ENCODE measurements at regions not wholly inside any gene's neighbourhood (a gene's known extent, or its start where the extent isn't known, plus 50 kb on each side); places are given as distances from the start of the nearest gene placed in this dataset.

DNA sequence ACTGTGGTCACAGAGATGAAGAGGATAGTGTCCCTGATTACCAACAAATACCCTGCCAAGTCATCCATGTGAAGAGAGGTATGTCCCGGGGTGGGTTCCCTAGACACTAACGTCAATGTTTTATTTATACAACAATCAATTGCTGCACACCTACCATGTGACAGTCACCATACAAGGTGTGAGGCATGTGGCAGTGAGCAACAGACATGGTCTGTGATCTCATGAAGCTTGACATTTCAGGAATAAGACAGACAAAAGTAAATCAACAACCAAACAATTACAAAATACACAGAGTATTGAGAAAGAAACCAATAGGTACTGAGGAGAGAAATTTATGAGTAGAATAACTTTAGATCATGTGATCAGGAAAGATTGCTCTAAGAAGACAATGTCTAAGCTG lies 268.6 kb downstream of the MRTFB start:
- Histone ChIP-seq H3K4me2 (ENCODE audit: low read length) (no peak overlapping the region), H3K79me2 (ENCODE audit: insufficient read depth, low read depth, low read length) (no peaks in the 10 kb centered on the region), H3K4me3 (ENCODE audit: low read depth, low read length, poor library complexity, severe bottlenecking) (no peak overlapping the region), H3K9me3 (ENCODE audit: low read length) (peaks cover 26% of the 10 kb centered on the region; the same call in 1 of the 2 replicates), H3K27ac (ENCODE audit: low read depth, low read length, poor library complexity, severe bottlenecking) (no peak overlapping the region), H4K20me1 (ENCODE audit: insufficient read depth, low read length) (no peaks in the 10 kb centered on the region), H3K4me1 (ENCODE audit: insufficient read depth, low read length, poor library complexity, severe bottlenecking) (peaks cover 8% of the 10 kb centered on the region), H3K9me2 (ENCODE audit: insufficient read depth, low read length) (no peaks in the 10 kb centered on the region), H2AFZ (ENCODE audit: low read length) (no peak overlapping the region), H3K36me3 (ENCODE audit: insufficient read depth, low read length) (peaks cover 7% of the 10 kb centered on the region)
- no peak for TF ChIP-seq EZH2phosphoT487 (IDR thresholded peaks at IDR 0.05; ENCODE audit: borderline replicate concordance, low read depth, low read length)
- ChIA-PET POLR2A (interaction anchor here (0.6 kb wide), 1 partner anchor 28 kb away, joined by 5 read pairs; no protein-coding TSS in a partner anchor), CTCF (ENCODE audit: unreplicated experiment) (no interaction called here)
- BruUV-seq (replicated peaks), result no TSS peak
- intact Hi-C loops (cut with micrococcal nuclease; ENCODE audit: unreplicated experiment), result no loop called here
- DNase-seq (ENCODE audit: low spot score), result no peak

DNA sequence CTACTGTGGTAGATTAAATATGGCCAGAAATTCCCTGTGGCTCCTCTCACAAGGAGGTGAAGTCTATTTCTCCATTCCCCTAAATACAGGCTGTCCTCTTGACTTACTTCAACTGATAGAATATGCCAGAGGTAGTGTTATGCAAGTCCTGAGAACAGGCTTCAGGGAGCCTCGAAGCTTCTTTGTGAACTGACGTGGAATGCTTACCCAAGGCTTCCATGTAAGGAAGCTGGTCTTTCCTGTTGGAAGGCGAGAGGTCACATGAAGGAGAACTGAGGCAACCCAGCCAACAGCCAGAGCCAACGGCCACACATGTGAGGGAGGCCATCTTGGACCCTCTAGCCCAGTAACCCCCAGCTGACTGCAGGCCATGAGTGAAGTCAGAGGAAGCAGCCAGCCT lies 267.9 kb downstream of the MRTFB start:
- H3K9me2 ChIP-seq (ENCODE audit: insufficient read depth, low read length), result no peaks in the 10 kb centered on the region
- ChIA-PET CTCF (ENCODE audit: unreplicated experiment) (no interaction called here), POLR2A (interaction anchor here (0.6 kb wide), 1 partner anchor 89 kb away, joined by 5 read pairs; no protein-coding TSS in a partner anchor)
- H3K36me3 ChIP-seq (ENCODE audit: insufficient read depth, low read length), result peaks cover 8% of the 10 kb centered on the region
- no peak overlapping the region for H3K4me2 ChIP-seq (ENCODE audit: low read length)
- no TSS peak for BruUV-seq (replicated peaks)
- peaks cover 8% of the 10 kb centered on the region for H3K4me1 ChIP-seq (ENCODE audit: insufficient read depth, low read length, poor library complexity, severe bottlenecking)
- intact Hi-C loops (cut with micrococcal nuclease; ENCODE audit: unreplicated experiment), result no loop called here
- no peak overlapping the region for H3K27ac ChIP-seq (ENCODE audit: low read depth, low read length, poor library complexity, severe bottlenecking)
- DNase-seq (ENCODE audit: low spot score), result no peak
- no peaks in the 10 kb centered on the region for H3K79me2 ChIP-seq (ENCODE audit: insufficient read depth, low read depth, low read length)
- peaks cover 26% of the 10 kb centered on the region; the same call in 1 of the 2 replicates for H3K9me3 ChIP-seq (ENCODE audit: low read length)
- no peaks in the 10 kb centered on the region for H4K20me1 ChIP-seq (ENCODE audit: insufficient read depth, low read length)
- no peak overlapping the region for H2AFZ ChIP-seq (ENCODE audit: low read length)
- no peak overlapping the region for H3K4me3 ChIP-seq (ENCODE audit: low read depth, low read length, poor library complexity, severe bottlenecking)
- no peak for TF ChIP-seq EZH2phosphoT487 (IDR thresholded peaks at IDR 0.05; ENCODE audit: borderline replicate concordance, low read depth, low read length)
- TF ChIP-seq, protein P1, sequence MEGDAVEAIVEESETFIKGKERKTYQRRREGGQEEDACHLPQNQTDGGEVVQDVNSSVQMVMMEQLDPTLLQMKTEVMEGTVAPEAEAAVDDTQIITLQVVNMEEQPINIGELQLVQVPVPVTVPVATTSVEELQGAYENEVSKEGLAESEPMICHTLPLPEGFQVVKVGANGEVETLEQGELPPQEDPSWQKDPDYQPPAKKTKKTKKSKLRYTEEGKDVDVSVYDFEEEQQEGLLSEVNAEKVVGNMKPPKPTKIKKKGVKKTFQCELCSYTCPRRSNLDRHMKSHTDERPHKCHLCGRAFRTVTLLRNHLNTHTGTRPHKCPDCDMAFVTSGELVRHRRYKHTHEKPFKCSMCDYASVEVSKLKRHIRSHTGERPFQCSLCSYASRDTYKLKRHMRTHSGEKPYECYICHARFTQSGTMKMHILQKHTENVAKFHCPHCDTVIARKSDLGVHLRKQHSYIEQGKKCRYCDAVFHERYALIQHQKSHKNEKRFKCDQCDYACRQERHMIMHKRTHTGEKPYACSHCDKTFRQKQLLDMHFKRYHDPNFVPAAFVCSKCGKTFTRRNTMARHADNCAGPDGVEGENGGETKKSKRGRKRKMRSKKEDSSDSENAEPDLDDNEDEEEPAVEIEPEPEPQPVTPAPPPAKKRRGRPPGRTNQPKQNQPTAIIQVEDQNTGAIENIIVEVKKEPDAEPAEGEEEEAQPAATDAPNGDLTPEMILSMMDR (conservative IDR thresholded peaks at IDR 0.05; ENCODE audit: low read length), result no peak

DNA sequence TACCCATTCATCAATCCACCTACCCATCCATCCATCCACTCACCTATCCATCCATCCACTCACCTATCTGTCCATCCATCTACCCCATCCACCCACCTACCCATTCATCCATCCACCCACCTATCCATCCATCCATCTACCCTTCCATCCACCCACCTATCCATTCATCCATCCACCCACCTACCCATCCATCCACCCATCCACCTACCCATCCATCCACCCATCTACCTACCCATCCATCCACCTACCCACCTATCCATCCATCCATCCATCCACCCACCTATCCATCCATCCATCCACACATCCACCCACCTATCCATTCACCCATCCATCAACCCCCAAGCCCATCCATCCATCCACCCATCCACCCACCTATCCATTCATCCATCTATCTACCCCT lies 267.1 kb downstream of the MRTFB start:
- Histone ChIP-seq H3K36me3 (ENCODE audit: insufficient read depth, low read length) (peaks cover 8% of the 10 kb centered on the region), H3K9me2 (ENCODE audit: insufficient read depth, low read length) (no peaks in the 10 kb centered on the region), H2AFZ (ENCODE audit: low read length) (no peak overlapping the region), H3K4me1 (ENCODE audit: insufficient read depth, low read length, poor library complexity, severe bottlenecking) (peaks cover 8% of the 10 kb centered on the region), H3K4me2 (ENCODE audit: low read length) (no peak overlapping the region), H3K79me2 (ENCODE audit: insufficient read depth, low read depth, low read length) (no peaks in the 10 kb centered on the region), H4K20me1 (ENCODE audit: insufficient read depth, low read length) (no peaks in the 10 kb centered on the region), H3K9me3 (ENCODE audit: low read length) (peaks cover 26% of the 10 kb centered on the region; the same call in 1 of the 2 replicates), H3K4me3 (ENCODE audit: low read depth, low read length, poor library complexity, severe bottlenecking) (no peak overlapping the region), H3K27ac (ENCODE audit: low read depth, low read length, poor library complexity, severe bottlenecking) (no peak overlapping the region)
- intact Hi-C loops (cut with micrococcal nuclease; ENCODE audit: unreplicated experiment), result no loop called here
- ChIA-PET POLR2A (no interaction called here), CTCF (ENCODE audit: unreplicated experiment) (no interaction called here)
- no peak for DNase-seq (ENCODE audit: low spot score)
- TF ChIP-seq EZH2phosphoT487 (IDR thresholded peaks at IDR 0.05; ENCODE audit: borderline replicate concordance, low read depth, low read length), result no peak
- TF ChIP-seq, protein P1 (conservative IDR thresholded peaks at IDR 0.05; ENCODE audit: low read length), result no peak
- no TSS peak for BruUV-seq (replicated peaks)

Measured in OCI-LY7 (cell line).